HTR-8/SVneo (cell line): ENCODE measurements at regions not wholly inside any gene's neighbourhood (a gene's known extent, or its start where the extent isn't known, plus 50 kb on each side); places are given as distances from the start of the nearest gene placed in this dataset.

Source experiments
- DNase-seq: peaks from one replicate; pipeline ENCODE4 v3.0.0; 2011; ENCODE audit warnings: low spot score, mixed read lengths; ENCODE audit not compliant: insufficient read length
- FAIRE-seq: peaks from 2 replicates; lab custom pipeline; 2011; peaks lifted over from hg19 to GRCh38; lab: Jason Lieb, UNC

DNA sequence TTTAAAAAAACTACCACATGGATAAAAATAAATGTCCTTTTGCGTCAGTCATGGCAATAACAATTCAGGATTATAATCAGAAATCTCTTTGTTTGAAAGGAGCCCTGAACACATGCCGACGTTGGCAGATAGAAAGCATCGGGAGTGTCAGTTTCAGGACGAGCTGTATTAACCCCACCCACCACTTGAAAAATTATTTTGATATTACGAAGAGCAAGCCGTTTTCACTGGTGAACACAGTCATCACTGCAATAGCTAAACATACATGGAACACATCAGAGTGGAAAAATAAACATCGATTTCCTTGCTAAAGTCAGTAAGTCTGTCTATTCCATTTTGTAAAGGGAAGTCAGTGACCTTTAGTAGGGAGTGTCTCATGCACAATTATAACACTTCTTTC, 266.4 kb upstream of the FBXL7 start:
- DNase-seq (no peak), FAIRE-seq (no peak)

GRCh38 chr5:15222156-15222555, 277.8 kb upstream of the FBXL7 start:
- FAIRE-seq, result no peak
- DNase-seq, result no peak

DNA sequence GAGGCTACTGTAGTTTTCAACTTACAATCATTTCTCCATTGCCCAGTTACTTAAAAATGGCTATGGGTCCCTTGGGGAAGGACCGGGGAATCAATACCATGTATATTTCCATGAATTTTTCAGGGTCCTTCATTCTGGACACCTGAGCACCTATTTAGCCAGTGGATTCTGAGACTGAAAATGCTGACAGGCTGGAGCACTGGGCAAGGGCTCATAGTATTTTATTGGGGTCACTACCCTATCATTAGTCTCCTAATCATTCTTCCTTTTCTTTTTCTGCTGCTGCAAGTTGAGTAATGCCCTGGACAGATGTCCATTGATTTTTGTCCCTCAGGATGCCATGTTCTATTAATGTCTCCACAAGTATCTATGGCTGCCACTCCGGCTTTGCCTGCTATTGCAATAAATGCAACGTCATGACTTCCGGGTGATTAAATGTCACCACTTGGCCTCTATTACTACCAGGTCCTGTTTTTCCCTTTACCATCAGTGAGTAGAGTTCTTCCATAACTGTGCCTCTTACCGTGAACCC, 279.3 kb upstream of the FBXL7 start:
- FAIRE-seq (no peak), DNase-seq (no peak)

DNA sequence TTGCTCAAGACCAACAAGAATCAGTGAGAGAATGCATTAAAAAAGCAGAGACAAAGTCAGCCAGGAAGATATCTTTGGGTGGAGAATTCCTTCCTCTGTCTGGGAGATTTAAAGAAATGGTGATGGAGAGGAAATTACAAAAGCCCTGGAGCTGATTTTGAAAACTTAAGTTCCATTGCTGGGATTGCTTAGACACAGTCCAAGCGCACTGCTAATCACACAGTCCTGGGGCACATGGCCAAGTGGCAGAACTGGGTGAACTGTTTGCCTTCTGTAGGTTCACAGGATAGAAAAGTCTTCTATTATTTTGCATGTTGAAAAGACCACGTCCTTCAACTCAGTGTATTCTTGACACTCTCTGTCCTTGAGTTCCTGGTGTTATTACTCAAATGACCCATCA, 284.9 kb upstream of the FBXL7 start:
- DNase-seq (no peak), FAIRE-seq (no peak)

DNA sequence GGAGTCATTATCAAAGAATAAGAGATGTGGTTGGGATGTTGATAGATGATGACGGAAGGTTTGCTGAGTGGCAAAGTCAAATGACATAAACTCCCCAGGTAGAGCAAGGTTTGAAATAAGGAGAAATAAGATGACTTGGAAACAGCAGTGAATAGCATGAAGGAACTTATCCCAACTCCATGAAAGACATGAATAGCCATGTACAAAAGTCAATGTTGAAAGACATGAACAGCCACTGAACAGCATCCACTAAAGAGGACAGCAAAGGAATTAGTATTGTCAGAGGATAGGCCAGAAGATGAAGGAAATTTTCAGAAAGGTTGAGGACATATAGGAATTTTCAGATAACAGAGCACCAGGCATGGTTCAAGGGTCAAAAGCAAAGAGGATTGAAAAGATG, 286.0 kb upstream of the FBXL7 start:
- FAIRE-seq (no peak), DNase-seq (no peak)

GRCh38 chr5:15209053-15209762, 290.8 kb upstream of the FBXL7 start:
- no peak for FAIRE-seq
- DNase-seq, result no peak

GRCh38 chr5:15206133-15206532, 293.8 kb upstream of the FBXL7 start:
- DNase-seq (no peak), FAIRE-seq (no peak)

GRCh38 chr5:15203376-15203775, 296.6 kb upstream of the FBXL7 start:
- FAIRE-seq (no peak), DNase-seq (no peak)

- no peak for FAIRE-seq
- DNase-seq, result no peak
Observed at GRCh38 chr5:15191012-15191411, 309.0 kb upstream of the FBXL7 start.

GRCh38 chr5:15183520-15183919, 311.9 kb upstream of the ANKH start:
- DNase-seq (no peak), FAIRE-seq (no peak)

GRCh38 chr5:15170173-15170572, 298.6 kb upstream of the ANKH start:
- DNase-seq, result no peak
- FAIRE-seq, result no peak

- FAIRE-seq, result no peak
- no peak for DNase-seq
Observed at GRCh38 chr5:15168358-15168757, 296.8 kb upstream of the ANKH start.

DNA sequence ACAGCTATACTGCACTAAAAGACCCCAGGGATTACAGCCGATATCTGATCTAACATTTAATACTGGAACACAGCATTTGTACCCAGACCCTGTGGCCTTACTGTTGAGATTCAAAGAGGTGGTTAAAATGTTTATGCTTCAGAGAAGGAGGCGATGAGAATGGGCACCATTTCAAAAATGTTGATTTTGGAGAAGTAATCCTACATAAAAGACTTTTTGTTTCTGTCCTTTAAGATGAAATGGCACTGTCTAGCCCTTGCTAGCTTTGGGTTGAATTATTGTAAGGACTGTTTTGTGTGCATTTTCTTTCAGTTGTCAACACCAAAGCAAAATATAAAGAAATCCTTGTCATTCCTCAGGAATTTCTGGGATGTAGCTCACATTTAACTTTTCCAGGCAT, 288.5 kb upstream of the ANKH start:
- FAIRE-seq, result no peak
- no peak for DNase-seq

DNA sequence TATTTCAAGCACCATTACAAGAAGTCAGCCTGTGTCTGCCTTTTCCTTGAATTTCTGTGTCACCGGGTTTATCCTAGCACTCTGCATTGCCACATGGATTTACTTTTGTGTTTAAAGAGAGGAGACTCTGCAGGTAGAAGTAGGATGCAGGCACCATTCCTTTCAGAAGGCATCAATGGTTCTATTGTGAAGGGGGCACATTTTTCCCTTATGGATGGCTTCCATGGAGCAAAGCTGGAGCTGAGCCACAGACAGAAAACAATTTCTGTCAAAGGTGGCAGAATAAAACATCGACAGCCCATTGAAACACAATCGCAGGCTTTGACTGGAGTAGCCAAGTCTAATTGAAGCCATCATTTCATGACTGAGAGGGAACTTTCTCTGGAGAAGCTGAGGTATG, 288.0 kb upstream of the ANKH start:
- no peak for FAIRE-seq

DNA sequence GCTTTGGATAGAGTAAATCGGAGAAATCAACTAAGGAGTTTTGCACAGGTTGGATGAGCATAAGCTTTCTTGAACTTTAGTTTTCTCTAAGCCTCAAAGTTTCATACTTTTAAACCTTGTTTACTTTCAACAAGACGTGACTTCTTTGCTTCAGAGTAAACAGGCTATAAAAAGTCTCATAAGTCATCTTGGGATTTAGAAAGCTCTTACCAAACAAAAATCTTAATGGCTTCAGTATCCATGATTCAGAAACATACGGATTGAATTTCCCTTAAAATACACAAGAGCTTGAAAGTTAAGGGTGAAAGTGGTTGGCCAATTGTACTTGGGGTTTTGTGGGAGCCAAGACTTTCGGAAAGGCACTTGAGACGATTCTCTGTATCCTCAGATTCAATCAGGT, 270.9 kb upstream of the ANKH start:
- FAIRE-seq (no peak), DNase-seq (no peak)

More for the DNA sequence above, 288.0 kb upstream of the ANKH start:
- DNase-seq, result no peak

DNA sequence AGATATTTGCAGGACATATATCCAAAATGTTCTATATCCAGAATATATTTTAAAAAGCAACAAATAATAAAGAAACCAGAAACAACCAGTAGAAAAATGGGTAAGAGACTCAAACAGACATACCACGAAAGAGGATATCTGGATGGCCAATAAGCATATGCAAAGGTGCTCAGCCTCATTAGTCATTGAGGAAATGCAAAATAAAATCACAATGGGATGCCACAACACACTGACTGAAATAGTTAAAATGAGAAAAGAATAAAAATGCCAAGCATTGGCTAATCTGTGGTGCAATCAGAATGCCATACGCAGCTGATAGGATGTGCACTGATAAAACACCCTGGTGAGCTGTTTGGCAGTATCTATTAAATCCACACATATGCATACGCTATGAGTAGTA, 265.8 kb upstream of the ANKH start:
- DNase-seq (no peak), FAIRE-seq (no peak)

DNA sequence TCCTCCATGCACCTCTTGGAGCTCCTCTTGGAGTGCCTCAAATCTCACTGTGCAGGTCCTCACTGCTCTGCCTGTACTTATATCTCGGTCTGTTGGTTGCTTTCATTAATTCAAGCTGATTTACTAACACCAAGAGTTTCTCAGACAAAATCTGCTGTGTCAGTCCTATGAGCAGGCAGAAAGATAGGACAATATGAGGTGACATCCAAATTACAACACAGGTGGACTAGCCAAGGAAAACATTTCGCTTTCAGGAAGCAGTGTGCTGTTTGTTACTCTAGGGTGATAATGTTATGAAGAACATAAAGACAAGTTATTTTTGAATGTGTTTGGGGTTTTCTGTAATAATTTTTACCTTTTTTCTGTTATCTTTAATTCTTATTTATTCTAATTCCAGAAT, 264.1 kb upstream of the ANKH start:
- DNase-seq, result no peak
- no peak for FAIRE-seq

- FAIRE-seq (no peak), DNase-seq (no peak)
Observed at GRCh38 chr5:15133456-15133965, 261.9 kb upstream of the ANKH start.

DNA sequence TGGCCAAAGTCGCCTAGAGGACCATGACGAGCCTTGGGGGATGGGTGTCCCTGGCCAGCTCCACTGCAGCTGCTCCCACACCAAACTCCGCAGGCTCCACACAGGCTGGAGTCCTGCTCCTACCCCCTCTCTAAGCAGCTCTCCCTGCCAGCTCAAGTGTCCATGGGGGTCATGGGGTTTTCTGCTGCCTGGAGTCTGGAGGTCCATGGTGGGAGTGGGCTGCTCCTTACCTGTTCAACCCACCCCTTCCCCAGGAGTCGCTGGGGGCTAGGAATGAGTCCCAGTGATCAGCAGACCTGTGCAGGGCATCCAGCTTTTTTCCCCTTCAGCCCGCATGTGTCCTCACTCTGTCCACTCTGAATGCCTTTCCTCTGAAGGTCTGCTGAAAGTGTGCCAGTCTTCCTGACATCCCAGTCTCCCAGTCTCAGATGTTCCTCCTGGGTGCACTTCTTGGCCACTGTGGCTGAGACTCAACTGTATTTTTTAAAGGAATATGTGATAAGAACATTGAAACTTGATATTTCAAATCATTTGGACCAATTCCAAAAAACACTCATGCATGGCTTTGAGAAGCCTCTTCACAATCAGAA, 261.3 kb upstream of the ANKH start:
- FAIRE-seq (no peak), DNase-seq (no peak)

DNA sequence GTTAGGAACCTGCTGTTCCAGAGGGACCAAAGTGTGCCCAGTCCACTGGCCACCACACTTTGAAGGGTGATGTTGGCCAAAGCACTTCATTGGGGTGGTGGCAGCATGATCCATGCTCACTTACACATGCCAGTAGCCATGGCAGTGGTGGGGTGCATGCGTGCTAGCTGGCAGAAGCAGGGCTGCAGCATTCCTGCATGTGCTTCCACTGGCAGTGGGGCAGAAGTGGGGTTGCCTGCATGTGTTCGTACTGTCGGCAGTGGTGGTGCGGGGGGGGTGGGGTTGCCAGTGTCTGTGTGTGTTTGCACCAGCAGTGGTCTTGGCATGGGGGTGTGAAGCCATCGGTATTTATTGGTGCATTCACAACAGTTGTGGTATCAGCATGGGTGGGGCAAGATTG, 260.3 kb upstream of the ANKH start:
- DNase-seq (no peak), FAIRE-seq (peak; percentile 82)

GRCh38 chr5:15124871-15125568, 253.4 kb upstream of the ANKH start:
- no peak for DNase-seq
- FAIRE-seq, result no peak
